Smooth muscle cell (in vitro differentiated cells): ENCODE measurements at regions not wholly inside any gene's neighbourhood (a gene's known extent, or its start where the extent isn't known, plus 50 kb on each side); places are given as distances from the start of the nearest gene placed in this dataset.
"Not testable (repeated sequence)": the region's sequence is repeated elsewhere in the genome, so short reads cannot be mapped to it uniquely, and the experiment has no call there.

ENCODE experiments used
- DNase-seq: peaks from one replicate; lab custom pipeline; 2025; ENCODE audit not compliant: unreplicated experiment; lab: John Stamatoyannopoulos, UW
- H2AFZ ChIP-seq: fragments of 200-600 bp; sonication (generic); 2 replicates; pipeline ENCODE4 v1.6.0; 2016; ENCODE audit warnings: antibody characterized with exemption, low read depth, mild to moderate bottlenecking
- H3F3A ChIP-seq: fragments of 200-600 bp; sonication (generic); 2 replicates; pipeline ENCODE4 v1.6.0; 2017; ENCODE audit warnings: antibody characterized with exemption, low read depth
- H3K27ac ChIP-seq: fragments of 200-600 bp; sonication (generic); 2 replicates; pipeline ENCODE4 v1.5.1; 2016; ENCODE audit warnings: low read depth, mild to moderate bottlenecking
- H3K27me3 ChIP-seq: fragments of 200-600 bp; sonication (generic); 2 replicates; pipeline ENCODE4 v1.6.1; 2016; ENCODE audit warnings: low read depth, mild to moderate bottlenecking
- H3K36me3 ChIP-seq: fragments of 200-600 bp; sonication (generic); 2 replicates; pipeline ENCODE4 v1.5.1; 2016; ENCODE audit warnings: low read depth
- H3K4me1 ChIP-seq: fragments of 200-600 bp; sonication (generic); 2 replicates; pipeline ENCODE4 v1.5.1; 2016; ENCODE audit warnings: low read depth
- H3K4me2 ChIP-seq: fragments of 200-600 bp; sonication (generic); 2 replicates; pipeline ENCODE4 v1.6.0; 2016; ENCODE audit warnings: mild to moderate bottlenecking
- H3K4me3 ChIP-seq: fragments of 200-600 bp; sonication (generic); 2 replicates; pipeline ENCODE4 v1.5.1; 2016; ENCODE audit warnings: mild to moderate bottlenecking
- H3K79me2 ChIP-seq: fragments of 200-600 bp; sonication (generic); 2 replicates; pipeline ENCODE4 v1.6.0; 2016; ENCODE audit warnings: low read depth, mild to moderate bottlenecking
- H3K9ac ChIP-seq: fragments of 200-600 bp; sonication (generic); 2 replicates; pipeline ENCODE4 v1.6.0; 2016; ENCODE audit warnings: low read depth
- H3K9me3 ChIP-seq: fragments of 200-600 bp; sonication (generic); replicated peaks from 2 replicates; pipeline ENCODE4 v1.5.1; 2016; ENCODE audit warnings: low read depth
- H4K20me1 ChIP-seq: fragments of 200-600 bp; sonication (generic); 2 replicates; pipeline ENCODE4 v1.6.0; 2016; ENCODE audit warnings: low read depth
- CTCF ChIP-seq: fragments of 200-600 bp; sonication (generic); IDR thresholded peaks from 2 replicates; pipeline ENCODE4 v1.5.1; 2017; ENCODE audit warnings: borderline replicate concordance, mild to moderate bottlenecking, antibody characterized with exemption; ENCODE audit not compliant: insufficient read depth, poor library complexity, severe bottlenecking
- WGBS: methylation state at CpG from one replicate; pipeline ENCODE4 v1.1.7; 2016; ENCODE audit warnings: low lambda C conversion rate; 5-methylcytosine and 5-hydroxymethylcytosine counted together

GRCh38 chr7:153566324-153566723 is 485.9 kb upstream of the DPP6 start:
- no peak overlapping the region for H2AFZ ChIP-seq
- H3K4me1 ChIP-seq: no peaks in the 10 kb centered on the region
- no peak overlapping the region for H3K27ac ChIP-seq
- no peak overlapping the region for H3K4me2 ChIP-seq
- H3K27me3 ChIP-seq: no peaks in the 10 kb centered on the region
- no peaks in the 10 kb centered on the region for H3K36me3 ChIP-seq
- H3F3A ChIP-seq: no peaks in the 10 kb centered on the region
- no peak for TF ChIP-seq CTCF
- H3K79me2 ChIP-seq: no peaks in the 10 kb centered on the region
- no peak overlapping the region for H3K9ac ChIP-seq
- peaks cover 17% of the 10 kb centered on the region for H3K9me3 ChIP-seq
- no peak for DNase-seq
- 85% methylated on average over 6 of the region's 6 CpGs for WGBS
- no peaks in the 10 kb centered on the region for H4K20me1 ChIP-seq
- no peak overlapping the region for H3K4me3 ChIP-seq

GRCh38 chr7:153567426-153567825 is 484.8 kb upstream of the DPP6 start:
- Histone ChIP-seq H3K9ac (no peak overlapping the region), H3K4me3 (no peak overlapping the region), H3K4me1 (no peaks in the 10 kb centered on the region), H3F3A (no peaks in the 10 kb centered on the region), H3K36me3 (no peaks in the 10 kb centered on the region), H3K9me3 (peaks cover 17% of the 10 kb centered on the region), H3K79me2 (no peaks in the 10 kb centered on the region), H3K27ac (no peak overlapping the region), H2AFZ (no peak overlapping the region), H3K27me3 (no peaks in the 10 kb centered on the region), H3K4me2 (no peak overlapping the region), H4K20me1 (no peaks in the 10 kb centered on the region)
- TF ChIP-seq CTCF: no peak
- no peak for DNase-seq
- WGBS: 85% methylated on average over 5 of the region's 5 CpGs

GRCh38 chr7:153569520-153569919 is 482.7 kb upstream of the DPP6 start:
- not testable (repeated sequence) for H4K20me1 ChIP-seq, H3K27ac ChIP-seq, H3K27me3 ChIP-seq, H3F3A ChIP-seq, DNase-seq, H3K4me3 ChIP-seq, H3K79me2 ChIP-seq, H3K9ac ChIP-seq, H2AFZ ChIP-seq, H3K4me1 ChIP-seq, H3K36me3 ChIP-seq, H3K4me2 ChIP-seq
- WGBS: 80% methylated on average over 1 of the region's 1 CpG
- peaks cover 17% of the 10 kb centered on the region for H3K9me3 ChIP-seq

GRCh38 chr7:153576096-153576495 is 476.1 kb upstream of the DPP6 start:
- H3K9me3 ChIP-seq: peaks cover 9% of the 10 kb centered on the region
- no peak for DNase-seq
- whole genome bisulfite sequencing: 85% methylated on average over 1 of the region's 1 CpG

More at GRCh38 chr7:153576096-153576495, 476.1 kb upstream of the DPP6 start:
- H3K27me3 ChIP-seq: no peaks in the 10 kb centered on the region
- peaks cover 3% of the 10 kb centered on the region for H3K36me3 ChIP-seq
- H3F3A ChIP-seq: no peaks in the 10 kb centered on the region
- H3K4me3 ChIP-seq: no peak overlapping the region
- no peak overlapping the region for H3K4me2 ChIP-seq
- no peak overlapping the region for H3K27ac ChIP-seq
- no peaks in the 10 kb centered on the region for H4K20me1 ChIP-seq
- no peak overlapping the region for H2AFZ ChIP-seq
- H3K79me2 ChIP-seq: no peaks in the 10 kb centered on the region
- no peak for TF ChIP-seq CTCF
- H3K9ac ChIP-seq: no peak overlapping the region
- no peaks in the 10 kb centered on the region for H3K4me1 ChIP-seq
